ENCODE measurements at regions not wholly inside any gene's neighbourhood (a gene's known extent, or its start where the extent isn't known, plus 50 kb on each side); places are given as distances from the start of the nearest gene placed in this dataset.

DNA sequence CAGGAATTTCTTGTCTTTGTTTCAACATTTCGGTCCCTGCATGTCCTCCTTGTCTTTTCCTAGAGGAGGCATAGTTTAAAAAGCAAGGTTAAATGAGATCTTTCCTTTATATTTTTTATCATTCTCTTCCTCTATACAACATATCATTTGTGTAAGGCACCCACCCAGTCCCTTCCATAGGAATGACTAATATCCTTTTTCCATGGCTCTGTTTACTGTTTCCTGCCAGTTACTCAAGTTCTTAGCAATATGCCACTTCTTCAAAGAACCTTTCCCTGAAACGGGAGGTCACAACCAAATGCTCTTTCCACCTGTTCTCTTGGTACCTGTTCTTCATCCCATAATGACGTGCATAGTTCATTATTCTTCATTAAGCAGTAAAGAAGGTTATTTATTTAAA lies 1237.1 kb upstream of the GOT2 start:
- TF ChIP-seq, protein P1, sequence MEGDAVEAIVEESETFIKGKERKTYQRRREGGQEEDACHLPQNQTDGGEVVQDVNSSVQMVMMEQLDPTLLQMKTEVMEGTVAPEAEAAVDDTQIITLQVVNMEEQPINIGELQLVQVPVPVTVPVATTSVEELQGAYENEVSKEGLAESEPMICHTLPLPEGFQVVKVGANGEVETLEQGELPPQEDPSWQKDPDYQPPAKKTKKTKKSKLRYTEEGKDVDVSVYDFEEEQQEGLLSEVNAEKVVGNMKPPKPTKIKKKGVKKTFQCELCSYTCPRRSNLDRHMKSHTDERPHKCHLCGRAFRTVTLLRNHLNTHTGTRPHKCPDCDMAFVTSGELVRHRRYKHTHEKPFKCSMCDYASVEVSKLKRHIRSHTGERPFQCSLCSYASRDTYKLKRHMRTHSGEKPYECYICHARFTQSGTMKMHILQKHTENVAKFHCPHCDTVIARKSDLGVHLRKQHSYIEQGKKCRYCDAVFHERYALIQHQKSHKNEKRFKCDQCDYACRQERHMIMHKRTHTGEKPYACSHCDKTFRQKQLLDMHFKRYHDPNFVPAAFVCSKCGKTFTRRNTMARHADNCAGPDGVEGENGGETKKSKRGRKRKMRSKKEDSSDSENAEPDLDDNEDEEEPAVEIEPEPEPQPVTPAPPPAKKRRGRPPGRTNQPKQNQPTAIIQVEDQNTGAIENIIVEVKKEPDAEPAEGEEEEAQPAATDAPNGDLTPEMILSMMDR (IDR thresholded peaks at IDR 0.05 in 8 of 11, conservative IDR thresholded peaks at IDR 0.05 in 3 of 11), result no peak
- no peak for TF ChIP-seq POLR2A (IDR thresholded peaks at IDR 0.05)
